GM19240 (cell line): ENCODE measurements at regions not wholly inside any gene's neighbourhood (a gene's known extent, or its start where the extent isn't known, plus 50 kb on each side); places are given as distances from the start of the nearest gene placed in this dataset.

Experiments used
- DNase-seq: peaks from one replicate; pipeline ENCODE4 v3.0.0; 2011; ENCODE audit warnings: low spot score; ENCODE audit not compliant: insufficient read length

DNA sequence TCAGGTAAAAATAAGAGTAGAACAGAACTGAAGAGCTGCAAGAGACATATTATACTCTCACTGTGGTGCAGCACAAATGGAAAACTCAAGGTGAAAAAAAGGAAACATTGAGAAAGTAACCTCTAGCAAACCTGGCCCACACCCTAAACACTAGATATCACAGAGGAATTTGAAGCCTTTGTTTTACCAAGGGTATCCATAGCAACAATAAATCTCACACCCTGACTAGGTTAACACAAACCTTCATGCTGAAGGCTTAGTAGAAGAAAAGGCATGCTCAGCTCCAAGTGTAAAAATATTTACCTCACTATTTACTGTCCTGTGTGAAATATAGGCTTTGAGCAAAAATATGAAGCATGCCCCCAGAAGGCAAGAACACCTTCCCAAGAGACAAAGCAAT lies 61.9 kb upstream of the TAB3 start:
- DNase-seq = no peak

DNA sequence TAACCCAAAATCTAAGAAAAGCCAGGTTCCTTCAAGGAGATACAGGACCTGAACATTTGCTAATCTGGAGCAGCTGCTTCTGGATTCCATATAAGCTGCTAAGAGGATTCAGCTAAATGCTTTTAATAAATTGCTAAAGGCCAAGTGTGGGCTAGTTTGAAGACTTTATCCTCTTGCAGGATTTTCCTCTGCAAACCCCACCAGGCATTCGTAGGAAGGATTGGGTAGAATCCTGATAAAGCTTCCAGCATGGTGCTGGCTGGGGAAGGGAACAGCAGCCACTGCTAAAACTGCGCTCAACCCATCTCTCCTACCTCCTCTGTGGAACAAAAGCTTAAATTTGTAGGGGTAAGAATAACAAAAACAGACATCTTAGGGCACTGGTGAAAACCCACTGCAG lies 61.3 kb upstream of the TAB3 start:
- DNase-seq = no peak

DNA sequence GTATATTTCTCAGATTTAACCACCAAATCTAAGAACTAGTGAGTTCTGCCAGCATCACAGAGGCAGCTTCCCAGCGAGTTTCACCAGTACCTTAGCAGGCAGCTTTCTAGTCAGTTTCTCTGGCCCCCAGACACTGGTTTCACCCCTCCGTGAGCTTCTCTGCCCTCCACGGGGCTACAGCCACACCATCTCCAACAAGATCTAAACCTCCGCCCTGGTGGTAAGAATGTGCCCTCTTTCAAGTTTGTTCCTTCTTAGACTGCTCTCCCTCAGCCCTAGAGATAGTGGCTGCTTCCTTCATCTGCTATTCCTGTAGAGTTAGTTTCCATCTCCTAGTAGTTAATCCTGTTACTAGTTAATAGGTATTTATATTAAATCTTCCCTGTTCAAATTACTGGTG lies 60.5 kb upstream of the TAB3 start:
- no peak for DNase-seq

DNA sequence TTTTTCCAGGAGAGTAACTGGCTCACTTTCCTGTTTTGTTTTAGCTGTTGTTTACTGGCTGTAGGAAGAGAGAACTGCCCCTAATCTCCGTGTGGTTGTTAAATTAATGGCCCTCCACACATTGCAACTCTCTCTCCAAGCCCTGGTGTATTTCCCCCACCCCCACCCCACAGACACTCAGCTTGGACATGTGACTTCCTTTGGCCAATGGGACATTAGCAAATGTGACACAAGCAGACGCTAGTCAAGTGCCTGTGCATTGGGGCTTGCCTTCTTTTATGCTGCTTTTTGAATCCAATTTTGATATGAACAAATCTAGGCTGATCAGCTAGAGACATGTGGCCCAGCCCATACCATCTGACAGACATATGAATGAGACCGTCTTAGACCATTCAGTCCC lies 59.6 kb upstream of the TAB3 start:
- no peak for DNase-seq

DNA sequence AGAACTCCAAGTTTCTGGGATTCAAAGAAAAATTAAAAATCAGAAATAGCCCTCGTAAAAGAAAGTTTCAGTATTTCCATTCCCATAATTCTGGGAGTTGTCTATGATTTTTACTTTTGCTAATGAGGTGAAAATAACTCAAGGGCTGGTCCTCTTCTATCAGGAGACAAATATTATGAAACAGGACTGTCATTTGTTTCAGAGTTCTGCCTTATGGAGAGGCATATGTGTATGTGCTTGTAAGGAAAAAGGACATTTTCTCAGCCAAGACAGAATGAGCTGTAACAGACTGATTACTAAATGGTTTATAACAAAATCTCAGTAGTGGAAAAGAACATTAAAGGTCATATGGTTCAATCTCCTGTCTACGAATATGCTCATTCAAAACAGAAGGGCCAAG lies 59.0 kb upstream of the TAB3 start:
- no peak for DNase-seq

DNA sequence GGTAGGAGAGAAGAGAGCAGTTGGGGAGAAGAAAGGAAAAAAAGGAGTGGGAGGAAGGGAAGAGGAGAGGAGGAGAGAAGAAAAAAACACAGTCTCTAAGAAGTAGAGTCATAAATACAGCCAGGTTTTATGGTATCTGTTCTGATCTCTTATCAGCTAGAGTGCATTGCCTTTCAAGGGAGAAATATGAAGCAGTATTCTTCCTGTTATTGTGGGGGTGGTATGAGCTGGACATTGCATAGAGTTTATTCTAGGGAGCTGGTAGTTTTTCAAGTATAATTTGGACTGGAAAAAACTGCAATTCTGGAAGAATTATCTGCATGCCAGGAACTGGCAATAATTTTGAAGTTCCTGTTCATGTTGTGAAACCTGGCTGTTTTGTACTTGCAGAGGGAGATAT lies 54.9 kb upstream of the TAB3 start:
- DNase-seq = no peak

DNA sequence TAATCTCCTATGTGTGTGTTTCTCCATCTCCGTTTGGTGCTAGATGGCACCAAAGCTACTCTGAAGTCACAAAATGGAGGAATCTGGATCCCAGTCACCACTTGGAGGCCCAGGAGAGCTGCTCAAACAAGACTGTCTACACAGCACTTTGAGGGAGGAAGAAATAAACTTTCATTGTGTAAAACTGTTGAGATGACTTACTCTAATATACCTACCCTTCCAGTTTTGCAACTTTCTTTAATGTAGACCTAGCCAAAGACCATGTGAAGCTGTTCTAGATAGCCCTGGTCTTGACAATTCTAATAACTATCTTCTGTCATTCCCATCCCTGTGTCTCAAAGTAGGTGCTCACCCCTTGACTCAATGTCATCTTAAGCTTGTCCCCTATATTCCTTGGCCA lies 52.8 kb upstream of the TAB3 start:
- DNase-seq = no peak

DNA sequence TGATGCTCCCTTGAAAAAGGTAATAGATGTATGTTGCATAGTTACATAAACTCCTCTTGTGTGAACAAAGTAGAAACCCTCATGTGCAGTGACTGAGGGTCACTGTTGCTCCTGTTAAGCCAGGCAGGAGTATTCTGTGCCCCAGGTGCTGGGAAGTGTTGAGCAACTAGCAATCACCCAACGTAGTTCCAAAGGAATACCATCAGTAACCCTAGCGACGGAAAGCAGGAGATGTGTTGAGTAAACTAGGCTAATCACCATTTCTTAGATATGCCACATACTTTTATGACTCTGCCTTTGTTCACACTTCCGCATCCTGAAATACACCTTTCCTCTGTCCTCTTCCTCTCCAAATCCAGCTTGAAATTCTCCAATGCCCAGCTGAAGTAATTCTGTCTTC lies 50.9 kb upstream of the TAB3 start:
- DNase-seq = no peak
